Parathyroid adenoma (tissue), 2 donors: ENCODE measurements at regions not wholly inside any gene's neighbourhood (a gene's known extent, or its start where the extent isn't known, plus 50 kb on each side); places are given as distances from the start of the nearest gene placed in this dataset.

ENCODE experiments used
- H2AFZ ChIP-seq: fragments of 300-600 bp; sonication (generic); one replicate; pipeline ENCODE4 v1.7.0; 2017; ENCODE audit warnings: antibody characterized with exemption, mild to moderate bottlenecking
- H3K27ac ChIP-seq: fragments of 300-600 bp; sonication (generic); one replicate; pipeline ENCODE4 v1.7.0; 2017
- H3K27me3 ChIP-seq: fragments of 300-600 bp; sonication (generic); one replicate; pipeline ENCODE4 v1.7.0; 2017; ENCODE audit warnings: low read length; ENCODE audit not compliant: control insufficient read depth, insufficient read depth
- H3K36me3 ChIP-seq: fragments of 300-600 bp; sonication (generic); one replicate; pipeline ENCODE4 v1.7.0; 2017; ENCODE audit warnings: low read length; ENCODE audit not compliant: control insufficient read depth, insufficient read depth
- H3K4me1 ChIP-seq: fragments of 300-600 bp; sonication (generic); one replicate; pipeline ENCODE4 v1.7.0; 2017; ENCODE audit warnings: control low read depth
- H3K4me2 ChIP-seq: fragments of 300-600 bp; sonication (generic); one replicate; pipeline ENCODE4 v1.7.0; 2017; ENCODE audit warnings: low read length
- H3K4me3 ChIP-seq: fragments of 300-600 bp; sonication (generic); one replicate; pipeline ENCODE4 v1.7.0; 2017; ENCODE audit warnings: low read depth, low read length
- H3K79me2 ChIP-seq: fragments of 300-600 bp; sonication (generic); one replicate; pipeline ENCODE4 v1.7.0; 2017; ENCODE audit warnings: control low read depth
- H3K9ac ChIP-seq: fragments of 300-600 bp; sonication (generic); one replicate; pipeline ENCODE4 v1.7.0; 2017; ENCODE audit warnings: mild to moderate bottlenecking
- H3K9me3 ChIP-seq: fragments of 300-600 bp; sonication (generic); one replicate; pipeline ENCODE4 v1.7.0; 2017; ENCODE audit warnings: low read length; ENCODE audit not compliant: control insufficient read depth
- TF ChIP-seq, protein P1 (sequence below): fragments of 300-600 bp; sonication (generic); IDR thresholded peaks from one replicate; pipeline ENCODE4 v1.7.0; 2017; ENCODE audit warnings: antibody characterized with exemption, mild to moderate bottlenecking
- donor health status: primary hyperparathyroidism.

DNA sequence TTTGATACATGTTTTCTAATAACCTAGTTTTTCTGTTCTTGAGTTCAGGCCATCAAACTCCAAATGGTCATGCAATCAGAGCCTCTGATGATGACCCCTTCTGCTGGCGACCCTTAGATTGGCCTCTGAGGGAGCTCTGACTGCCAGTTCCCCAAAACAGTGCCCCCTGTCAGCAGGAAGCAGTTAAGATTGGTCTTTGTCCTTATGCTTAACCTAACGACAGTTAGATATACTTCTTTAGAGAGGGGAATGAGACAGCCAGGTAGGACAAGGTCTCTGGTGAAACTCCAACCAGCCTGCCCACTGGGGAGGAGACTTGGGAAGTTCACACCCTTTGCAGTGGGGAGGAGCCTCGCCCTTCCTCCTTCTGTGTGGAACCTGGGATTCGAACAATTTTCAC, 390.4 kb upstream of the KIF2A start:
- Histone ChIP-seq H3K9me3 (no peaks in the 10 kb centered on the region), H3K27ac (no peak overlapping the region), H3K4me3 (no peak overlapping the region), H3K36me3 (no peaks in the 10 kb centered on the region), H3K27me3 (no peaks in the 10 kb centered on the region), H3K9ac (no peak overlapping the region), H3K79me2 (no peaks in the 10 kb centered on the region), H2AFZ (no peak overlapping the region), H3K4me2 (no peak overlapping the region), H3K4me1 (no peaks in the 10 kb centered on the region)
- TF ChIP-seq, protein P1, sequence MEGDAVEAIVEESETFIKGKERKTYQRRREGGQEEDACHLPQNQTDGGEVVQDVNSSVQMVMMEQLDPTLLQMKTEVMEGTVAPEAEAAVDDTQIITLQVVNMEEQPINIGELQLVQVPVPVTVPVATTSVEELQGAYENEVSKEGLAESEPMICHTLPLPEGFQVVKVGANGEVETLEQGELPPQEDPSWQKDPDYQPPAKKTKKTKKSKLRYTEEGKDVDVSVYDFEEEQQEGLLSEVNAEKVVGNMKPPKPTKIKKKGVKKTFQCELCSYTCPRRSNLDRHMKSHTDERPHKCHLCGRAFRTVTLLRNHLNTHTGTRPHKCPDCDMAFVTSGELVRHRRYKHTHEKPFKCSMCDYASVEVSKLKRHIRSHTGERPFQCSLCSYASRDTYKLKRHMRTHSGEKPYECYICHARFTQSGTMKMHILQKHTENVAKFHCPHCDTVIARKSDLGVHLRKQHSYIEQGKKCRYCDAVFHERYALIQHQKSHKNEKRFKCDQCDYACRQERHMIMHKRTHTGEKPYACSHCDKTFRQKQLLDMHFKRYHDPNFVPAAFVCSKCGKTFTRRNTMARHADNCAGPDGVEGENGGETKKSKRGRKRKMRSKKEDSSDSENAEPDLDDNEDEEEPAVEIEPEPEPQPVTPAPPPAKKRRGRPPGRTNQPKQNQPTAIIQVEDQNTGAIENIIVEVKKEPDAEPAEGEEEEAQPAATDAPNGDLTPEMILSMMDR = no peak

DNA sequence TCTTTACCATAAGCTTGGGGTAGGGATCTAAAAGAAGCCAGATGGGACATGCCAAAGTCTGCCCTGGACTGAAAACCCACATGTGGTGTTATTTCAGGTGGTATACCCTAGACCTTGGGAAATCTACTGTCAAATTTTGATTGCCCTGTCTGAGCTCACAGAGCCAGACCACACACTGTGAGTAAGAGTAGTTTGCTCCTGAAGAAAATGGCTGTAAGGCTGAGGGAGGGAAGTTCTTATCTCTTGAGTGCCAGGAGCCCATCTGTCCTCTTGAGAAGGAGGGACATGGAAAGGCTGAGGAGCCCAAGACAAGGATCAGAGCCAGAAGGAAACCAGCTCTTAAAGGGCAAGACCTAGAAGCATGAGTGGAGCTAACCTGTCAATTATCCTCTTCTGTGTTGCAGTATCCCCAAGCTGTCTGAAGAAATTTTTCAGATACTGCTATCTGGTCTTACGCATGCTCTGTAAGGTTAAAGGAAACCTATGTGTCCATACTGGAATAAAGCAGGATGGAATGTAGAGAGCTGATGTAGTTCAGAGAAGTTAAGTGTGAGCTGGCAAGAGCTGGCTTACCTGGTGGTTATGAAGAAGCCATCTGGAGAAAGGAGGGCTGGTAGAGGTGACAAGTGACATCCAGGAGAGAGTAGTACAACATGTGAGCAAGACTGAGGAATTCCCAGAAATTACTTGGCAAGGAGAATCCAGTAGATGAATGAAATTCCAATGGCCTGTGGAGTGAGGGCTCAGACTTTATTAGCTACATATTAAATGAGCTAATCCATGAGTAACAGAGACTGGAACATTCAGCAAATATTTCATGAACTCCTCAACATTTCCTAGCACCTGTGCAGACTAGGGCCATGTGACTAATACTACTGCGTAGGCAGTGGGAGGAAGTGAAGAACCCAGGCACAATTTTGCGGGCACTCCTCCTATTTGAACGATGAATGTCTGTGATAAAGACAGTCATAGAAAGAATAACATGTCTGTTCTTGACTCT, 389.1 kb upstream of the KIF2A start:
- no peak overlapping the region for H3K4me2 ChIP-seq
- no peaks in the 10 kb centered on the region for H3K27me3 ChIP-seq
- TF ChIP-seq, protein P1 = no peak
- no peak overlapping the region for H3K27ac ChIP-seq
- H3K9me3 ChIP-seq = no peaks in the 10 kb centered on the region
- no peaks in the 10 kb centered on the region for H3K79me2 ChIP-seq
- H2AFZ ChIP-seq = no peak overlapping the region
- H3K4me1 ChIP-seq = no peaks in the 10 kb centered on the region
- no peaks in the 10 kb centered on the region for H3K36me3 ChIP-seq
- H3K4me3 ChIP-seq = no peak overlapping the region
- H3K9ac ChIP-seq = no peak overlapping the region

GRCh38 chr5:61918611-61919010, 387.4 kb upstream of the KIF2A start:
- TF ChIP-seq, protein P1 = no peak

DNA sequence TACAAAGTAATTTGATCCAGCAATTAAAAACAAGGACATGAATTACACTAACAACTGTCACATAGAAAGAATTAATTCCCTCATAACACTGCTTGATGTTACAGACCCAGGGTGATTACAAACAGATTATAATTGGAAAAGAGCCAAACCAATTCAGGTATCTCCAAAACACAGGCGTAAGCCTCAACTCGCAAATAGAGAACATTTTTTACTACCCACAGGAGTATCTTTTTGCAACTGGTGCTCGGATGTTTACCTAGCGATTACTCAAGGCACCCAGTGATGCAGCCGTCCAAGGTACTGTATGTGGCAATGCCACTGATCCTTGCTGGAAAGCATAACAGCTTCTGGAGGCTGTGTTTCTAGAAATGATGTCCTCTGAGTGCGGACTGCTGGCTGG, 386.1 kb upstream of the KIF2A start:
- Histone ChIP-seq H3K4me1 (no peaks in the 10 kb centered on the region), H3K9ac (no peak overlapping the region)
- TF ChIP-seq, protein P1 = no peak

More at GRCh38 chr5:61918611-61919010, 387.4 kb upstream of the KIF2A start:
- Histone ChIP-seq H3K27me3 (no peaks in the 10 kb centered on the region), H3K4me2 (no peak overlapping the region), H3K9me3 (no peaks in the 10 kb centered on the region), H3K36me3 (no peaks in the 10 kb centered on the region), H3K9ac (no peak overlapping the region), H3K27ac (no peak overlapping the region), H3K4me1 (no peaks in the 10 kb centered on the region), H3K79me2 (no peaks in the 10 kb centered on the region), H3K4me3 (no peak overlapping the region), H2AFZ (no peak overlapping the region)

More for the DNA sequence above, 386.1 kb upstream of the KIF2A start:
- H3K4me2 ChIP-seq = no peak overlapping the region
- H3K79me2 ChIP-seq = no peaks in the 10 kb centered on the region
- no peaks in the 10 kb centered on the region for H3K27me3 ChIP-seq
- H2AFZ ChIP-seq = no peak overlapping the region
- H3K36me3 ChIP-seq = no peaks in the 10 kb centered on the region
- no peak overlapping the region for H3K4me3 ChIP-seq
- no peak overlapping the region for H3K27ac ChIP-seq
- no peaks in the 10 kb centered on the region for H3K9me3 ChIP-seq
